AG04449 (cell line): ENCODE measurements at regions not wholly inside any gene's neighbourhood (a gene's known extent, or its start where the extent isn't known, plus 50 kb on each side); places are given as distances from the start of the nearest gene placed in this dataset.

ENCODE experiments used
- CTCF ChIA-PET: fragments of 350-600 bp; formaldehyde crosslinking; extraction: SDS; loops from one replicate; lab custom pipeline; 2021; ENCODE audit warnings: antibody characterized with exemption; lab: Yijun Ruan, JAX
- POLR2A ChIA-PET: fragments of 400-600, 350-600 bp; formaldehyde crosslinking; extraction: SDS; loops from one replicate; lab custom pipeline; 2020; ENCODE audit warnings: antibody characterized with exemption, inconsistent platforms; lab: Yijun Ruan, JAX
- DNase-seq: peaks from one replicate; pipeline ENCODE4 v3.0.0-alpha.2; 2010; ENCODE audit warnings: low read depth, low spot score
- H3K4me3 ChIP-seq: 2 replicates; pipeline ENCODE4 v1.5.1; 2011; ENCODE audit warnings: low read depth, mild to moderate bottlenecking, control low read depth, low read length
- CTCF ChIP-seq: IDR thresholded peaks from one replicate; pipeline ENCODE4 v1.5.1; 2011; ENCODE audit warnings: mild to moderate bottlenecking, moderate library complexity, low read length, control low read depth, inconsistent platforms; ENCODE audit not compliant: insufficient read depth; ENCODE audit errors: missing control alignments

- ChIA-PET CTCF (no interaction called here), POLR2A (no interaction called here)
- no peak for DNase-seq
- H3K4me3 ChIP-seq: no peak overlapping the region
- TF ChIP-seq CTCF: no peak
These were observed 55.8 kb upstream of the VLDLR start for GRCh38 chr9:2565676-2566340.

- no peak for DNase-seq
- TF ChIP-seq CTCF: no peak
- no peak overlapping the region for H3K4me3 ChIP-seq
- POLR2A ChIA-PET: no interaction called here
- CTCF ChIA-PET: no interaction called here
These were observed 53.7 kb upstream of the VLDLR start for GRCh38 chr9:2567922-2568321.

GRCh38 chr9:2568689-2569088, 52.9 kb upstream of the VLDLR start:
- DNase-seq: no peak
- ChIA-PET CTCF (interaction anchor here (1.1 kb wide), 1 partner anchor 17 kb away, joined by 4 read pairs; no protein-coding TSS in a partner anchor), POLR2A (no interaction called here)
- no peak for TF ChIP-seq CTCF
- H3K4me3 ChIP-seq: no peak overlapping the region

GRCh38 chr9:2570615-2571479, 50.7 kb upstream of the VLDLR start:
- POLR2A ChIA-PET: no interaction called here
- no peak for DNase-seq

More at GRCh38 chr9:2570615-2571479, 50.7 kb upstream of the VLDLR start:
- H3K4me3 ChIP-seq: no peak overlapping the region
- no peak for TF ChIP-seq CTCF
- CTCF ChIA-PET: no interaction called here
